ENCODE measurements at regions not wholly inside any gene's neighbourhood (a gene's known extent, or its start where the extent isn't known, plus 50 kb on each side); places are given as distances from the start of the nearest gene placed in this dataset.

- H3K27ac Mint-ChIP-seq = no peak overlapping the region
- H3K4me1 Mint-ChIP-seq = no peaks in the 10 kb centered on the region
- CTCF ChIA-PET = no interaction called here
- ATAC-seq (no peak), DNase-seq (no peak)
- H3K9me3 Mint-ChIP-seq (ENCODE audit: low read depth) = peaks cover 3% of the 10 kb centered on the region
- no peaks in the 10 kb centered on the region for H3K36me3 Mint-ChIP-seq
- H3K27me3 Mint-ChIP-seq = no peaks in the 10 kb centered on the region
- no peak overlapping the region for H3K4me3 Mint-ChIP-seq
These were observed 446.3 kb downstream of the TCERG1L start for GRCh38 chr10:130864961-130865818.

DNA sequence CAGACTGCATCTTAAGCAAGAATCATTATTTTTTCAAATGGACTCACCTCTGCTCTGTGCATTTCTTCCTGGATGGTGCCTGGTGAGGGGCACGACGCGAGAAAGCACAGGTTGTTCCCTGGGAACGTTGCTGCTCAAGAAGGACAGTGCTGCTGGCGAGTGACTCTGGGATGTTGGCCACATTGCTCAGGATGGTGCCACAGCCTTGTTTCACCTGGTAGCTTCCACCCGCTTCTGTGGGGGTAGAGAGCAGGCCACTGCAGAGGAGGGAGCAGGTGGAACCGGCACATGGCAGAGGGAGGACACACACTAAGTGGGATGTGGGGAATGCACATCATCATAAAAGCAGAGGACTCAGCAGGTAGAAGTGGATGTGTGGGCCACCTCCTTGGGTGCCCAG, 444.7 kb downstream of the TCERG1L start:
- Mint-ChIP-seq H3K27me3 (no peaks in the 10 kb centered on the region), H3K27ac (no peak overlapping the region), H3K9me3 (ENCODE audit: low read depth) (peaks cover 3% of the 10 kb centered on the region), H3K36me3 (no peaks in the 10 kb centered on the region), H3K4me1 (no peaks in the 10 kb centered on the region), H3K4me3 (no peak overlapping the region)
- DNase-seq (no peak), ATAC-seq (no peak)
- CTCF ChIA-PET = no interaction called here

DNA sequence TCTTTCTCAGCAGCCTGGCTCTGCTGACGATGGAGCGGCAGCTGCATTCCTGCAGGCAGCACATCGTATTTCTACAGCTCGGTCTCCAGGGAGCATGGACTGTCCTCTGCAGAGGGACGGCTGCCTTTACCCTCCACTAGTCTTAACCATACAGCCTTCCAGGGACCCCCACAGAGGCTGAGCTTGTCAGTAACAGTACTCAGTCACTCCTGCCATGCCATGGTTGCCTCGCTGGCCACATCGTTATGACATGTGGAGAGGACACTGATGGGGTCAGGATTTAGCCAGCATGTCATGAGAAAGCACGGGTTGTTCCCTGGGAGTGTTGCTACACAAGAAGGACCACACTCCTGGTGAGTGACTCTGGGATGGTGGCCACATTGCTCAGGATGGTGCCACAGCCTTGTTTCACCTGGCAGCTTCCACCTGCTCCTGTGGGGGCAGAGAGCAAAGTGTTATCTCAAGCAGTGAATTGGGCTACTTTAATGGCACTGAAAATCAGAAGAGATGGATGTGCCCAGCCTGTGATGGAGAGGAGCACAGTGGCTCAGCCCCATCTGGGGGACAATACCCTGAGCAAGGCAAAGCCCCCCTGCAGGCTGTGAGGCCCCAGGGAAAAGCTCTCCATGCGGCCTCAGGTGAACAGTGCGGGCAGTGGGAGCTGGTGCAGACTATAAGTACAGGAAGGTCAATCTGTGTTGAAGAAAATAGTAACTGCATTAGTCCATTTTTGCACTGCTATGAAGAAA, 443.9 kb downstream of the TCERG1L start:
- Mint-ChIP-seq H3K27ac (no peak overlapping the region), H3K4me1 (no peaks in the 10 kb centered on the region), H3K9me3 (ENCODE audit: low read depth) (peaks cover 3% of the 10 kb centered on the region), H3K27me3 (no peaks in the 10 kb centered on the region), H3K4me3 (no peak overlapping the region), H3K36me3 (no peaks in the 10 kb centered on the region)
- CTCF ChIA-PET = no interaction called here
- DNase-seq (no peak), ATAC-seq (no peak)

DNA sequence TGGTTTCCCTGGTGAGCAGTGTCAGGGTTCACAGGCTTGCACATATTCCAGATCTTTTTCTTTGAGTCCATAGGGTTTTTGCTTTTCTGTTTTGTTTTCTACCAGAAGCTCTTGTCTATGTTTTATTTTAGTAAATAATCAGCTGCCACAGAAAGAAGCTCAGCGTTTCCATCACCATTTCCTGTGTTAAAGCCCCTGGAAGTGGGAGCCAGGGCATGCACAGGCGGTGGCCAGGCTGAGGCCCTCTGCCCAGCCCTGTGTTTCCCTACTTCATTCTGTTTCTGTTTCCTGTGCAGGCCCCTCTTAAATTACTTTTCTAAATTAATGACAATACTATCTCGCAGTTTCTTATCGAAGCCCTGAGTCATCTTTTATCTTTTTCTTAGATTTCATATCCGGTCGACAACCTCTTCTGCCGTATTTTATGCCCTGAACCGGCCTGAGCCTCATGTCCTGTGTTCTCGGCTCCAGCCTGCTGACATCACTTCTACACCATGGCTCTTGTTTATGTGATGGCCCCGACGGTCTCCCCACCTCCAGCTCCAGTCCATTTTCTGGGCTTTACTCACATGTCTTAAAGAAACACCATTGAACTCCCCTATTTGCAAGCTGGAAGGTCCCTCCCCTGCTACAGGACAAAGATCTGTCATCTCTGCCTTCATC, 442.2 kb downstream of the TCERG1L start:
- Mint-ChIP-seq H3K36me3 (no peaks in the 10 kb centered on the region), H3K27ac (no peak overlapping the region), H3K9me3 (ENCODE audit: low read depth) (peaks cover 3% of the 10 kb centered on the region), H3K4me3 (no peak overlapping the region), H3K27me3 (no peaks in the 10 kb centered on the region), H3K4me1 (no peaks in the 10 kb centered on the region)
- CTCF ChIA-PET = no interaction called here
- no peak for ATAC-seq
- DNase-seq = no peak

DNA sequence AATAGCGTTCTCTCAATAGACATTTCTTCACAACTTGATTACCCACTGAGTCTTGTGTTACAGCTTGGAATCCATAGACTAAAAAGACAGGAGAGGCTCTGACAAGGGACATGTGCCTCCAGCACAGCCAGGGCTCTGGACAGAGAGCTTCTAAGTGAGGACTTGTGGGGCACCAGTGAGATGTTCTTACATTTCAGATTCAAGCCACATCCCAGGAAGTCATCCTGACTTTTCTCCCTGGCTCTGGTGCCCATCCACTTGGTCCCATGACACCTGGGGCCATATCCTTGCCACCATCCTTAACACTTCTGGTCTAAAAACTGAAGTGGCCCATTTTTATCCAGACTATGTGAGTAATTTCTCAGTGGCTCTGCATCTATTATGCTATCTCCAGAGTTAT, 440.1 kb downstream of the TCERG1L start:
- H3K4me1 Mint-ChIP-seq = no peaks in the 10 kb centered on the region
- no peak for DNase-seq
- CTCF ChIA-PET = no interaction called here
- peaks cover 3% of the 10 kb centered on the region for H3K9me3 Mint-ChIP-seq (ENCODE audit: low read depth)
- ATAC-seq = no peak
- no peak overlapping the region for H3K27ac Mint-ChIP-seq
- H3K4me3 Mint-ChIP-seq = no peak overlapping the region
- no peaks in the 10 kb centered on the region for H3K27me3 Mint-ChIP-seq
- H3K36me3 Mint-ChIP-seq = no peaks in the 10 kb centered on the region

DNA sequence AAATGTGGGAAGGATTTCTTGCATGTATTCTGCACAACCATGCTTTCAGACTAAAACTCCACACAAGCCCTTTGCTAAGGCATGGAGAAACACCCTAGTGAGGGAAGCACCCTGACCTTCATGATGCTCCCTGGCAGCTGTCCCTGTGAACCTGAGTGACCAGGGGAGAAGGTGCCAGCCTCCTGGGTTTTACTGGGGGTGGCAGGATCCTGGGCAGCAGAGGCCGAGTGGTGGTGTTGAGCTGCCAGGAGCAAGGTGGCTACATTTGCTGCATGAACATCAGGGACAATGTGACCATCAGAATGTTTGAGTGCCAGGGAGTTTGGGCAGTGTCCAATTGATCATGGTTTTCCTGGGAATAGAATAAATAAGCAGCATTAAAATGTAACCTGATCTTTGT, 437.9 kb downstream of the TCERG1L start:
- H3K9me3 Mint-ChIP-seq (ENCODE audit: low read depth) = peaks cover 3% of the 10 kb centered on the region
- CTCF ChIA-PET = no interaction called here
- DNase-seq (no peak), ATAC-seq (no peak)
- H3K36me3 Mint-ChIP-seq = no peaks in the 10 kb centered on the region
- no peak overlapping the region for H3K27ac Mint-ChIP-seq
- no peaks in the 10 kb centered on the region for H3K4me1 Mint-ChIP-seq
- H3K4me3 Mint-ChIP-seq = no peak overlapping the region
- H3K27me3 Mint-ChIP-seq = no peaks in the 10 kb centered on the region

GRCh38 chr10:130875116-130875515, 436.4 kb downstream of the TCERG1L start:
- Mint-ChIP-seq H3K27me3 (no peaks in the 10 kb centered on the region), H3K9me3 (ENCODE audit: low read depth) (no peaks in the 10 kb centered on the region), H3K4me1 (no peaks in the 10 kb centered on the region), H3K36me3 (no peaks in the 10 kb centered on the region), H3K4me3 (no peak overlapping the region), H3K27ac (no peak overlapping the region)
- CTCF ChIA-PET = no interaction called here
- no peak for ATAC-seq
- DNase-seq = no peak

- CTCF ChIA-PET = no interaction called here
- no peak overlapping the region for H3K4me3 Mint-ChIP-seq
- no peaks in the 10 kb centered on the region for H3K36me3 Mint-ChIP-seq
- DNase-seq (no peak), ATAC-seq (no peak)
- no peaks in the 10 kb centered on the region for H3K27me3 Mint-ChIP-seq
- no peak overlapping the region for H3K27ac Mint-ChIP-seq
- H3K4me1 Mint-ChIP-seq = no peaks in the 10 kb centered on the region
- H3K9me3 Mint-ChIP-seq (ENCODE audit: low read depth) = no peaks in the 10 kb centered on the region
These were observed 435.5 kb downstream of the TCERG1L start for GRCh38 chr10:130875897-130876472.

GRCh38 chr10:130877126-130877525, 434.4 kb downstream of the TCERG1L start:
- CTCF ChIA-PET = no interaction called here
- H3K36me3 Mint-ChIP-seq = no peaks in the 10 kb centered on the region
- no peak for ATAC-seq
- H3K27ac Mint-ChIP-seq = no peak overlapping the region
- H3K9me3 Mint-ChIP-seq (ENCODE audit: low read depth) = no peaks in the 10 kb centered on the region
- H3K4me1 Mint-ChIP-seq = no peaks in the 10 kb centered on the region
- no peaks in the 10 kb centered on the region for H3K27me3 Mint-ChIP-seq
- no peak overlapping the region for H3K4me3 Mint-ChIP-seq
- no peak for DNase-seq

DNA sequence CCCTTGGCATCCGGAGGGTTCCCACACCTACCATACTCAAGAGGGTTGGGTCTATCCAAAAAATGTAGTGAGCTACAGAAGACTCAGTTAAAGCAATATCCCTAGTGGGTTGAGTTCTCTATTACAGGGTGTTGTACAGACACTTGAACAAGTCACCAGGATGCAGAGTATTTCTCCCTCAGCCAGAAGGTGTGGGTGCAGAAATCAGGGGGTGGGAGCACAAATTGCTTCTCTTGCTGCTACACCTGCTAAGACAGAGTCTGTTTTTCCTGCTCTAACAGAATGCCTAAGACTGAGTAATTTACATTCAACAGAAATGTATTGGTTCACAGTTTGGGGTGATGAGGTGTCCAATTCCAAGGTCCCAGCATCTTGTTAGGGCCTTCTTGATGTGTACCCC, 433.4 kb downstream of the TCERG1L start:
- no peak overlapping the region for H3K27ac Mint-ChIP-seq
- H3K4me1 Mint-ChIP-seq = no peaks in the 10 kb centered on the region
- no peaks in the 10 kb centered on the region for H3K9me3 Mint-ChIP-seq (ENCODE audit: low read depth)
- CTCF ChIA-PET = no interaction called here
- no peak overlapping the region for H3K4me3 Mint-ChIP-seq
- ATAC-seq = no peak
- H3K27me3 Mint-ChIP-seq = no peaks in the 10 kb centered on the region
- no peaks in the 10 kb centered on the region for H3K36me3 Mint-ChIP-seq
- no peak for DNase-seq

DNA sequence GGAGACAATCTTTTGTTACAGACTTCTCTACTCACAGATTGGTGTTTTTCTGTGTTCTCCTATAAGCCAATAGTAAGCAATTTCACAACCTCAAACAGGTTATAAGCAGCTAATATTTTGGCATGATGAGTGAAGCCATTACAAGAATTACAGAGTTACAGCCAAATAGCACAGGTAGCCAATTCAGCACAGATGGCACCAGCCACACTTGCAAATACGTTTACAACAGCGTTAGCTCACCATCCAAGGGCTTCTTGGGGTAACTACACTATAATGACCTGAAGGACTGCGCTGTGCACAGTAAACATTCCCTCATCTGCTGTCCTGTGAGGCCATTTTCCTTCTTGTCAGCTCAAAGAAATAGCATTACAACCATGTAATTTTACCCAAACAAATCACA, 428.6 kb downstream of the TCERG1L start:
- H3K27me3 Mint-ChIP-seq = no peaks in the 10 kb centered on the region
- no peaks in the 10 kb centered on the region for H3K4me1 Mint-ChIP-seq
- H3K27ac Mint-ChIP-seq = no peak overlapping the region
- H3K36me3 Mint-ChIP-seq = no peaks in the 10 kb centered on the region
- CTCF ChIA-PET = no interaction called here
- no peak overlapping the region for H3K4me3 Mint-ChIP-seq
- DNase-seq = no peak
- no peak for ATAC-seq
- H3K9me3 Mint-ChIP-seq (ENCODE audit: low read depth) = no peaks in the 10 kb centered on the region

- Mint-ChIP-seq H3K27ac (no peak overlapping the region), H3K4me3 (no peak overlapping the region), H3K36me3 (no peaks in the 10 kb centered on the region), H3K27me3 (no peaks in the 10 kb centered on the region), H3K4me1 (no peaks in the 10 kb centered on the region), H3K9me3 (ENCODE audit: low read depth) (no peaks in the 10 kb centered on the region)
- DNase-seq = no peak
- CTCF ChIA-PET = no interaction called here
- no peak for ATAC-seq
These were observed 427.1 kb downstream of the TCERG1L start for GRCh38 chr10:130884456-130884855.

DNA sequence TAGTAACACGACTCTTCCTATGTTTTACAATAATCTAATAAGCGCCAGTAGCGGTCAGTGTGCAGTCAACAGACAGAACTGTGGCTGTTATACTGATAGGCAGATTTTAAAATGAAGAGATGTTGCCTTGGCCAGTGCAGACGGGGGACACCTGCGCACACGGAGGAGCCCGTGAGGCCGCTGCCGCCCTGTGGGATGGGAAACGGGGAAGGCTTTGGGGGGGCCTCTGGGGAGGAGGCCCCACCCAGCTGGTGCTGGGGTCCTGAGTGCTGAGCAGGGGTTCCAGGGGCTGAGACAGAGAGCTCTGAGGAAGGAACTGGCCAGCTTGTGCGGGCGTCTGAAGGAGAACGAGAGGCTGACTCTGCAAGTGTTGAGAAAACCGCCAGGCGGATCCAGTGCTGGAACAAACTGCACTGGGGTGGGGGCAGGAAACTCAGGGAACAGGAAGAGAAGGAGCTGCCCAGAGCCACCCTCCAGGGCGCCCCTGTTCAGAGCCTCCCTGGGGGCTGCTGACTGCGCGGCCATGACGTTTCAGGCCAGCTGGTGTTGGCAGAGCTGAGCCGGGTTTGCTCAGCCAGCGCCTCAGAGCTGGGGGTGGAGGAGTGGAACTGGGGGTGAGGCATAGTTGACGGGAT, 426.4 kb downstream of the TCERG1L start:
- Mint-ChIP-seq H3K36me3 (no peaks in the 10 kb centered on the region), H3K4me3 (no peak overlapping the region), H3K27me3 (no peaks in the 10 kb centered on the region), H3K9me3 (ENCODE audit: low read depth) (no peaks in the 10 kb centered on the region), H3K27ac (no peak overlapping the region), H3K4me1 (no peaks in the 10 kb centered on the region)
- CTCF ChIA-PET = no interaction called here
- ATAC-seq = no peak
- DNase-seq = no peak

Measured in activated CD8-positive, alpha-beta memory T cell treated with anti-CD3 and anti-CD28 coated beads, Interleukin-2, amount 10 ng/mL, durations not matched to agents 7 days and 5 days (primary cell).